Esophagus squamous epithelium (tissue), 4 donors: ENCODE measurements at regions not wholly inside any gene's neighbourhood (a gene's known extent, or its start where the extent isn't known, plus 50 kb on each side); places are given as distances from the start of the nearest gene placed in this dataset.
"Not testable (repeated sequence)": the region's sequence is repeated elsewhere in the genome, so short reads cannot be mapped to it uniquely, and the experiment has no call there.

Experiments
- CTCF ChIP-seq, 6 experiments: fragments of 450-650 bp in 4 of 6; fragments of 200-600 bp in 2 of 6; sonication (generic) in 2 of 6; IDR thresholded peaks; one replicate each; pipeline ENCODE4 v1.5.1; 2016 to 2019; ENCODE audit warnings: antibody characterized with exemption in 6 of 6, mild to moderate bottlenecking in 4 of 6, moderate library complexity in 4 of 6
- POLR2A ChIP-seq, 4 donors: fragments of 450-650 bp; IDR thresholded peaks; one replicate each; pipeline ENCODE4 v1.6.1; 2017; ENCODE audit warnings: antibody characterized with exemption in 4 of 4, mild to moderate bottlenecking in 4 of 4, moderate library complexity in 3 of 4

GRCh38 chr3:188022902-188023301, 131.1 kb upstream of the LPP start:
- not testable (repeated sequence) for TF ChIP-seq POLR2A, CTCF (IDR thresholded peaks at IDR 0.05)
